Upper lobe of left lung (tissue), 4 donors: ENCODE measurements at regions not wholly inside any gene's neighbourhood (a gene's known extent, or its start where the extent isn't known, plus 50 kb on each side); places are given as distances from the start of the nearest gene placed in this dataset.

Source experiments
- POLR2A ChIP-seq, 4 donors: fragments of 450-650 bp; IDR thresholded peaks; one replicate each; pipeline ENCODE4 v1.5.1; 2016 to 2017; ENCODE audit warnings: antibody characterized with exemption in 4 of 4, mild to moderate bottlenecking in 2 of 4
- TF ChIP-seq, protein P1 (sequence below), 6 experiments: fragments of 450-650 bp in 4 of 6; fragments of 200-600 bp in 2 of 6; sonication (generic) in 2 of 6; IDR thresholded peaks; one replicate each; pipeline ENCODE4 v1.5.1; 2016 to 2019; ENCODE audit warnings: antibody characterized with exemption in 6 of 6

DNA sequence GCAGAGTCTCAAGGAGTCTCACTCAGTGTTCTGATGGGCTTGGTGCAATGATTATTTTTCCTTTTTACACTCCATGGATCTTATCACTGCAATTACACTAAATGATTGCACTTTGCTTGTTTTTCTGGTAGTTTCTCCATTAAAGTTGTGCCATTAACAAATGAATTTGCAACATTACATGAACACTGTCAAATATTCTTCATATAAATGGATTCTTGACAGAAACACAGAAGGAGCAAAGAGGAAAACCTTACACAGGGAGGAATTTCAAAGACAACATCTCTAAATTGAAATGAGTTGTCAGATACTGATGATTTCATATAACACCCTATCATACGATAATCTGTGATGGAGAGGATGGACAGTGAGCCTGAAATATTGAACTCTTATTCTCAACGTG, 65.4 kb upstream of the CHST9 start:
- TF ChIP-seq, protein P1, sequence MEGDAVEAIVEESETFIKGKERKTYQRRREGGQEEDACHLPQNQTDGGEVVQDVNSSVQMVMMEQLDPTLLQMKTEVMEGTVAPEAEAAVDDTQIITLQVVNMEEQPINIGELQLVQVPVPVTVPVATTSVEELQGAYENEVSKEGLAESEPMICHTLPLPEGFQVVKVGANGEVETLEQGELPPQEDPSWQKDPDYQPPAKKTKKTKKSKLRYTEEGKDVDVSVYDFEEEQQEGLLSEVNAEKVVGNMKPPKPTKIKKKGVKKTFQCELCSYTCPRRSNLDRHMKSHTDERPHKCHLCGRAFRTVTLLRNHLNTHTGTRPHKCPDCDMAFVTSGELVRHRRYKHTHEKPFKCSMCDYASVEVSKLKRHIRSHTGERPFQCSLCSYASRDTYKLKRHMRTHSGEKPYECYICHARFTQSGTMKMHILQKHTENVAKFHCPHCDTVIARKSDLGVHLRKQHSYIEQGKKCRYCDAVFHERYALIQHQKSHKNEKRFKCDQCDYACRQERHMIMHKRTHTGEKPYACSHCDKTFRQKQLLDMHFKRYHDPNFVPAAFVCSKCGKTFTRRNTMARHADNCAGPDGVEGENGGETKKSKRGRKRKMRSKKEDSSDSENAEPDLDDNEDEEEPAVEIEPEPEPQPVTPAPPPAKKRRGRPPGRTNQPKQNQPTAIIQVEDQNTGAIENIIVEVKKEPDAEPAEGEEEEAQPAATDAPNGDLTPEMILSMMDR (IDR thresholded peaks at IDR 0.05) = no peak
- no peak for TF ChIP-seq POLR2A (IDR thresholded peaks at IDR 0.05)
